ENCODE measurements at regions not wholly inside any gene's neighbourhood (a gene's known extent, or its start where the extent isn't known, plus 50 kb on each side); places are given as distances from the start of the nearest gene placed in this dataset.
"Not testable (repeated sequence)": the region's sequence is repeated elsewhere in the genome, so short reads cannot be mapped to it uniquely, and the experiment has no call there.

DNA sequence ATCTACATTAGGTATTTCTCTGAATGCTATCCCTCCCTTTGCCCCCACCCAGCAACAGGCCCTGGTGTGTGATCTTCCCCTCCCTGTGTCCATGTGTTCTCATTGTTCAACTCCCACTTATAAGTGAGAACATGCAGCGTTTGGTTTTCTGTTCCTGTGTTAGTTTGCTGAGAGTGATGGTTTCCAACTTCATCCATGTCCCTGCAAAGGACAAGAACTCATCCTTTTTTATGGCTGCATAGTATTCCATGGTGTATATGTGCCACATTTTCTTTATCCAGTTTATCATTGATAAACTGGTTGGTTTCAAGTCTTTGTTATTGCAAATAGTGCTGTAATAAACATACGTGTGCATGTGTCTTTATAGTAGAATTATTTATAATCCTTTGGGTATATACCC lies 55.5 kb upstream of the RASA1 start:
- not testable (repeated sequence) for DNase-seq

DNA sequence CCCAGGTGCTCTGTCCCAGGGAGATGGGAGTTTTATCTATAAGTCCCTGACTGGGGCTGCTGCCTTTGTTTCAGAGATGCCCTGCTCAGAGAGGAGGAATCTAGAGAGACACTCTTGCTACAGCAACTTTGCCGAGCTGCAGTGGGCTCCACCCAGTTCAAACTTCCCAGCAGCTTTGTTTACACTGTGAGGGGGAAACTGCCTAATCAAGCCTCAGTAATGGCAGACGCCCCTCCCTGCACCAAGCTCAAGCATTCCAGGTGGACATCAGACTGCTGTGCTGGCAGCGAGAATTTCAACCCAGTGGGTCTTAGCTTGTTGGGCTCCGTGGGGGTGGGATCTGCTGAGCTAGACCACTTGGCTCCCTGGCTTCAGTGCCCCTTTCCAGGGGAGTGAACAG lies 50.2 kb upstream of the RASA1 start:
- not testable (repeated sequence) for DNase-seq

All from CD4-positive, alpha-beta T cell treated with Interleukin-17A for 4 hours (primary cell).